ENCODE measurements at regions not wholly inside any gene's neighbourhood (a gene's known extent, or its start where the extent isn't known, plus 50 kb on each side); places are given as distances from the start of the nearest gene placed in this dataset.

- Histone ChIP-seq H3K27ac (no peak overlapping the region), H4K20me1 (ENCODE audit: low read depth) (no peaks in the 10 kb centered on the region), H3K27me3 (no peaks in the 10 kb centered on the region), H3K4me3 (no peak overlapping the region), H3K4me1 (peaks cover 5% of the 10 kb centered on the region), H3K9ac (no peak overlapping the region), H3K4me2 (no peak overlapping the region), H3K36me3 (no peaks in the 10 kb centered on the region), H3F3A (ENCODE audit: low read depth) (no peaks in the 10 kb centered on the region), H3K9me3 (ENCODE audit: low read depth) (no peaks in the 10 kb centered on the region), H2AFZ (replicated peaks) (no peak overlapping the region), H3K79me2 (ENCODE audit: low read depth) (no peaks in the 10 kb centered on the region)
- Mint-ChIP-seq H3K27me3 (ENCODE audit: insufficient read depth, low read depth) (peaks cover under 1% of the 10 kb centered on the region), H3K27ac (no peak overlapping the region), H3K4me3 (no peak overlapping the region), H3K36me3 (no peaks in the 10 kb centered on the region), H3K4me1 (peaks cover 3% of the 10 kb centered on the region), H3K9me3 (no peaks in the 10 kb centered on the region)
- no peak for DNase-seq (ENCODE audit: low spot score)
- no peak for TF ChIP-seq EZH2phosphoT487 (IDR thresholded peaks at IDR 0.05)
- TF ChIP-seq CTCF (IDR thresholded peaks at IDR 0.05), result no peak
Measured at GRCh38 chr6:47164877-47165276, 122.7 kb upstream of the ADGRF1 start.

DNA sequence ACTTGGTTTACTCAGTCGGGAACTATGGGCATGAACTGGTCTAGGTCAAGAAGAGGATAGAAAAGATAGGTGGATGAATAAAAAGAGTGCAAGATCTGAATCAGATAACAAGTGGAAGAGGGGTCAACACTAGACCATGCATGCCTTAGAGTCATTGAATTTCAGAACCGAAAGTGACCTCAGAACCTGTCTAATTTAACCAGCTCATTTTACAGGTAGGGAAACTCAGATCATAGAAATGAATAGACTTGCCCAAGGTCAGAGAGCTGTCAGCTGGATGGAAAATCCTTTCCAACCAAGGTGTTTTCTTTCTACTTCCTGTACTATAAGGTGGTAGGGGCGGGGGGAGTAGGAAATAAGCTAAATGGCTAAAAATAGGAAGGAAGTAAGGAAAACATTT is 121.4 kb upstream of the ADGRF1 start:
- Histone ChIP-seq H4K20me1 (ENCODE audit: low read depth) (no peaks in the 10 kb centered on the region), H3K4me3 (no peak overlapping the region), H3F3A (ENCODE audit: low read depth) (no peaks in the 10 kb centered on the region), H3K27me3 (no peaks in the 10 kb centered on the region), H3K36me3 (no peaks in the 10 kb centered on the region), H3K4me1 (peaks cover 5% of the 10 kb centered on the region), H3K27ac (no peak overlapping the region), H3K9ac (no peak overlapping the region), H3K9me3 (ENCODE audit: low read depth) (no peaks in the 10 kb centered on the region), H3K79me2 (ENCODE audit: low read depth) (no peaks in the 10 kb centered on the region), H2AFZ (replicated peaks) (no peak overlapping the region), H3K4me2 (no peak overlapping the region)
- TF ChIP-seq CTCF (IDR thresholded peaks at IDR 0.05) (no peak), EZH2phosphoT487 (IDR thresholded peaks at IDR 0.05) (no peak), EZH2 (IDR thresholded peaks at IDR 0.05) (no peak)
- Mint-ChIP-seq H3K4me1 (peaks cover 3% of the 10 kb centered on the region), H3K27ac (no peak overlapping the region), H3K36me3 (no peaks in the 10 kb centered on the region), H3K4me3 (no peak overlapping the region), H3K27me3 (ENCODE audit: insufficient read depth, low read depth) (no peaks in the 10 kb centered on the region), H3K9me3 (no peaks in the 10 kb centered on the region)
- DNase-seq (ENCODE audit: low spot score), result no peak

- no peak for DNase-seq (ENCODE audit: low spot score)
- H3K9ac ChIP-seq, result no peak overlapping the region
- no peaks in the 10 kb centered on the region for H3K9me3 ChIP-seq (ENCODE audit: low read depth)
- no peak overlapping the region for H3K27ac ChIP-seq
- H3K9me3 Mint-ChIP-seq, result no peaks in the 10 kb centered on the region
- no peak overlapping the region for H3K4me3 ChIP-seq
- no peaks in the 10 kb centered on the region for H3K79me2 ChIP-seq (ENCODE audit: low read depth)
- no peaks in the 10 kb centered on the region for H3F3A ChIP-seq (ENCODE audit: low read depth)
- H3K4me1 ChIP-seq, result peaks cover 5% of the 10 kb centered on the region
- H3K4me2 ChIP-seq, result no peak overlapping the region
- H4K20me1 ChIP-seq (ENCODE audit: low read depth), result no peaks in the 10 kb centered on the region
- no peaks in the 10 kb centered on the region for H3K27me3 ChIP-seq
- no peak overlapping the region for H2AFZ ChIP-seq (replicated peaks)
- H3K27me3 Mint-ChIP-seq (ENCODE audit: insufficient read depth, low read depth), result no peaks in the 10 kb centered on the region
- H3K4me1 Mint-ChIP-seq, result peaks cover 2% of the 10 kb centered on the region
- no peaks in the 10 kb centered on the region for H3K36me3 ChIP-seq
- no peak overlapping the region for H3K4me3 Mint-ChIP-seq
- TF ChIP-seq EZH2phosphoT487 (IDR thresholded peaks at IDR 0.05), result no peak
- no peak for TF ChIP-seq CTCF (IDR thresholded peaks at IDR 0.05)
- no peak for TF ChIP-seq EZH2 (IDR thresholded peaks at IDR 0.05)
- H3K27ac Mint-ChIP-seq, result no peak overlapping the region
- no peaks in the 10 kb centered on the region for H3K36me3 Mint-ChIP-seq
Measured at GRCh38 chr6:47162793-47163192, 120.7 kb upstream of the ADGRF1 start.

GRCh38 chr6:47162231-47162630 is 120.1 kb upstream of the ADGRF1 start:
- TF ChIP-seq EZH2phosphoT487 (IDR thresholded peaks at IDR 0.05) (no peak), EZH2 (IDR thresholded peaks at IDR 0.05) (no peak), CTCF (IDR thresholded peaks at IDR 0.05) (no peak)
- no peak overlapping the region for H2AFZ ChIP-seq (replicated peaks)
- no peak overlapping the region for H3K27ac Mint-ChIP-seq
- no peaks in the 10 kb centered on the region for H3K79me2 ChIP-seq (ENCODE audit: low read depth)
- H3K9me3 ChIP-seq (ENCODE audit: low read depth), result no peaks in the 10 kb centered on the region
- no peak overlapping the region for H3K4me2 ChIP-seq
- no peaks in the 10 kb centered on the region for H3K9me3 Mint-ChIP-seq
- no peak overlapping the region for H3K4me3 Mint-ChIP-seq
- no peaks in the 10 kb centered on the region for H3K36me3 ChIP-seq
- no peaks in the 10 kb centered on the region for H3K4me1 Mint-ChIP-seq
- H3K27me3 ChIP-seq, result no peaks in the 10 kb centered on the region
- H3K9ac ChIP-seq, result no peak overlapping the region
- DNase-seq (ENCODE audit: low spot score), result no peak
- no peaks in the 10 kb centered on the region for H3K36me3 Mint-ChIP-seq
- no peak overlapping the region for H3K27ac ChIP-seq
- no peaks in the 10 kb centered on the region for H4K20me1 ChIP-seq (ENCODE audit: low read depth)
- H3K4me3 ChIP-seq, result no peak overlapping the region
- H3K4me1 ChIP-seq, result peaks cover 5% of the 10 kb centered on the region
- no peaks in the 10 kb centered on the region for H3F3A ChIP-seq (ENCODE audit: low read depth)
- no peaks in the 10 kb centered on the region for H3K27me3 Mint-ChIP-seq (ENCODE audit: insufficient read depth, low read depth)

All from neural progenitor cell (in vitro differentiated cells).